ENCODE measurements at regions not wholly inside any gene's neighbourhood (a gene's known extent, or its start where the extent isn't known, plus 50 kb on each side); places are given as distances from the start of the nearest gene placed in this dataset.
A peak's percentile ranks its signal among the peaks of the same experiment; 100 is the strongest.

DNA sequence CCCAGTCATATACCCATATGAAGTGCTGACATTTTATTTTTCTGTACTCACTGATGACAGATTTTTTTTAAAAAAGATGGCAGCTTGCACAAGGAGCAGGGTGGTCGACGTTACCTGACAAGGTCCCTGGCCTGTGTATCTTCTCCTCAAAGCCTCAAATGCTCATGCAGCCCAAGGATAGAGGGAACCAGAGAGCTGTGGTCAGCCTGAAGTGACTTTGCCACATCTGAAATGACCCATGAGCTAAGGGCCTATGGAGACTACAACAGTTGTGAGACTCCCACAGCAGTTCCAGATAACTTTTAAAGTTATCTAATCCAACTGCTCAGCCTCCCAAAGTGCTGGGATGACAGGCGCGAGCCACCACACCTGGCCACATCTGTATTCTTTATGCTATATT is 131.1 kb downstream of the GLUL start:
- Histone ChIP-seq H2AFZ (ENCODE audit: low read length) (no peak overlapping the region), H3K9me3 (replicated peaks; ENCODE audit: insufficient read depth, low read length) (no peaks in the 10 kb centered on the region), H3K36me3 (replicated peaks; ENCODE audit: insufficient read depth, low read length) (no peaks in the 10 kb centered on the region), H3K9ac (ENCODE audit: low read length) (no peak overlapping the region), H3K27ac (ENCODE audit: low read length) (no peak overlapping the region), H3K79me2 (ENCODE audit: low read length) (no peaks in the 10 kb centered on the region), H3K4me2 (ENCODE audit: low read depth, low read length) (no peak overlapping the region), H4K20me1 (ENCODE audit: insufficient read depth, low read length) (no peaks in the 10 kb centered on the region), H3K4me3 (ENCODE audit: low read length) (no peak overlapping the region), H3K27me3 (replicated peaks; ENCODE audit: insufficient read depth, low read length) (no peaks in the 10 kb centered on the region), H3K9me2 (replicated peaks; ENCODE audit: insufficient read depth, low read length) (no peaks in the 10 kb centered on the region), H3F3A (ENCODE audit: insufficient read depth, low read length) (peaks cover 16% of the 10 kb centered on the region), H3K4me1 (ENCODE audit: low read length) (peaks cover 28% of the 10 kb centered on the region)
- DNase-seq, result no peak
- TF ChIP-seq EZH2 (optimal IDR thresholded peaks at IDR 0.05; ENCODE audit: low read depth, low read length) (no peak), EZH2phosphoT487 (IDR thresholded peaks at IDR 0.05; ENCODE audit: low read length) (no peak)
- TF ChIP-seq, protein P1, sequence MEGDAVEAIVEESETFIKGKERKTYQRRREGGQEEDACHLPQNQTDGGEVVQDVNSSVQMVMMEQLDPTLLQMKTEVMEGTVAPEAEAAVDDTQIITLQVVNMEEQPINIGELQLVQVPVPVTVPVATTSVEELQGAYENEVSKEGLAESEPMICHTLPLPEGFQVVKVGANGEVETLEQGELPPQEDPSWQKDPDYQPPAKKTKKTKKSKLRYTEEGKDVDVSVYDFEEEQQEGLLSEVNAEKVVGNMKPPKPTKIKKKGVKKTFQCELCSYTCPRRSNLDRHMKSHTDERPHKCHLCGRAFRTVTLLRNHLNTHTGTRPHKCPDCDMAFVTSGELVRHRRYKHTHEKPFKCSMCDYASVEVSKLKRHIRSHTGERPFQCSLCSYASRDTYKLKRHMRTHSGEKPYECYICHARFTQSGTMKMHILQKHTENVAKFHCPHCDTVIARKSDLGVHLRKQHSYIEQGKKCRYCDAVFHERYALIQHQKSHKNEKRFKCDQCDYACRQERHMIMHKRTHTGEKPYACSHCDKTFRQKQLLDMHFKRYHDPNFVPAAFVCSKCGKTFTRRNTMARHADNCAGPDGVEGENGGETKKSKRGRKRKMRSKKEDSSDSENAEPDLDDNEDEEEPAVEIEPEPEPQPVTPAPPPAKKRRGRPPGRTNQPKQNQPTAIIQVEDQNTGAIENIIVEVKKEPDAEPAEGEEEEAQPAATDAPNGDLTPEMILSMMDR (IDR thresholded peaks at IDR 0.05; ENCODE audit: low read length), result no peak

DNA sequence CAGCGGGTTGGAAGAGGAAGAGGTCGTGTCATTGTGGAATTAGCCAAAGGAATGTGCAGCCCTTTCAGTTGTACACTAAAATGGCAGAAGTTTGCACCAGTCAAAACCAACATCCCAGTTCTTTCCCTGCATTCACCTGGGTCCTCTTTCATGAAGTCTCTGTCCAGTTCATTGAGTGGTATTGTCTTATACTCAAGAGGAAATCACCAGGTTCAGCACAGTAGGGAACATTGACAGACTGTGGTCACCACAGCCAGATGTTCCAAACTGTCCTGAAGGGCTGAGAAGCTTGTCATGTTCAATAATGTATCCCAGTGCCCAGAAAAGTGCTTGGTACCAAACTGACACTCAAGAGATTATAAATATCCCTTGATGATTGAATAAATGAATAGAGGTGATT is 131.6 kb downstream of the GLUL start:
- Histone ChIP-seq H3K9me2 (replicated peaks; ENCODE audit: insufficient read depth, low read length) (no peaks in the 10 kb centered on the region), H3K4me3 (ENCODE audit: low read length) (no peak overlapping the region), H3F3A (ENCODE audit: insufficient read depth, low read length) (peaks cover 16% of the 10 kb centered on the region), H3K36me3 (replicated peaks; ENCODE audit: insufficient read depth, low read length) (no peaks in the 10 kb centered on the region), H3K27ac (ENCODE audit: low read length) (peak overlapping the region; percentile 53; the same call in 1 of the 2 replicates), H3K79me2 (ENCODE audit: low read length) (no peaks in the 10 kb centered on the region), H4K20me1 (ENCODE audit: insufficient read depth, low read length) (no peaks in the 10 kb centered on the region), H3K4me2 (ENCODE audit: low read depth, low read length) (peak overlapping the region; percentile 11; the same call in 1 of the 2 replicates), H3K9ac (ENCODE audit: low read length) (no peak overlapping the region), H3K4me1 (ENCODE audit: low read length) (peaks cover 28% of the 10 kb centered on the region), H2AFZ (ENCODE audit: low read length) (peak overlapping the region; percentile 31; the same call in 1 of the 2 replicates), H3K27me3 (replicated peaks; ENCODE audit: insufficient read depth, low read length) (no peaks in the 10 kb centered on the region), H3K9me3 (replicated peaks; ENCODE audit: insufficient read depth, low read length) (no peaks in the 10 kb centered on the region)
- TF ChIP-seq EZH2 (optimal IDR thresholded peaks at IDR 0.05; ENCODE audit: low read depth, low read length) (no peak), EZH2phosphoT487 (IDR thresholded peaks at IDR 0.05; ENCODE audit: low read length) (no peak)
- TF ChIP-seq, protein P1 (IDR thresholded peaks at IDR 0.05; ENCODE audit: low read length), result no peak
- DNase-seq, result peak; percentile 26

DNA sequence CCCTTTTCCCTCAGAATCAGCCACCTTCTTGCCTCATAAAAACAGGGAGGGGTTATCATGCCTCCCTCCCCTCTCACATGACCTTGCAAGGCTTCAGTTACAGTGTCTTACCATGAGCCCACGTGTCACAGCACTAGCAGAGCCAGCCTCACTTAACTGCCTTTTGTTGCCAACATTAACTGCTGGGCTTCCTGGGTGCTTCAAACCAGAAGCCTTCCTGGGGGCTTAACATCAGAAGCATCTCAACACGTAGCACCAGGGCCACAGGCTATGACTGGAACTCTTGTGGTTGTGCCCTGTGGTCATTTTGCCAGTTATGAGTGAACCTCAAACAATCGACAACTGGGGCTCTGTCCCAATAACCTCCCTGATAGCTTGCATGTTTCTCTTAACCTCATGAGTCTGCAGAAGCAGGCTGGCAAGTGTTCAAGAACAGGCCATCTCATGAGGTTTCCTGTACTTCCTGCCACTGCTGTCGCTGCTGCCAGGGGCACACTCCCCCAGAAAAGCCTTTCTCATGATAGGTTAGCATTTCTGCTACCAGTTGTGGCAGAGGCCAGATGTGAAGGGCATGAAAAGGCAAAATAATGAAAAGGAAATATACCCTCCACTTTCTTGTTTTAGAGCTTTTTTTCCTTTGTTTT is 132.2 kb downstream of the GLUL start:
- Histone ChIP-seq H2AFZ (ENCODE audit: low read length) (peak overlapping the region; percentile 31), H3K4me2 (ENCODE audit: low read depth, low read length) (peak overlapping the region; percentile 11; the same call in 1 of the 2 replicates), H3K9me3 (replicated peaks; ENCODE audit: insufficient read depth, low read length) (no peaks in the 10 kb centered on the region), H3K4me3 (ENCODE audit: low read length) (no peak overlapping the region), H3K27me3 (replicated peaks; ENCODE audit: insufficient read depth, low read length) (no peaks in the 10 kb centered on the region), H3K36me3 (replicated peaks; ENCODE audit: insufficient read depth, low read length) (no peaks in the 10 kb centered on the region), H3K79me2 (ENCODE audit: low read length) (no peaks in the 10 kb centered on the region), H3K9me2 (replicated peaks; ENCODE audit: insufficient read depth, low read length) (no peaks in the 10 kb centered on the region), H3K4me1 (ENCODE audit: low read length) (peaks cover 28% of the 10 kb centered on the region), H3K27ac (ENCODE audit: low read length) (peak overlapping the region; percentile 53), H3F3A (ENCODE audit: insufficient read depth, low read length) (peaks cover 16% of the 10 kb centered on the region), H4K20me1 (ENCODE audit: insufficient read depth, low read length) (no peaks in the 10 kb centered on the region), H3K9ac (ENCODE audit: low read length) (no peak overlapping the region)
- TF ChIP-seq, protein P1 (IDR thresholded peaks at IDR 0.05; ENCODE audit: low read length), result no peak
- TF ChIP-seq EZH2phosphoT487 (IDR thresholded peaks at IDR 0.05; ENCODE audit: low read length), result no peak
- no peak for TF ChIP-seq EZH2 (optimal IDR thresholded peaks at IDR 0.05; ENCODE audit: low read depth, low read length)
- DNase-seq, result peak; percentile 90

Data from MM.1S (cell line).